GM18868 (cell line): ENCODE measurements at regions not wholly inside any gene's neighbourhood (a gene's known extent, or its start where the extent isn't known, plus 50 kb on each side); places are given as distances from the start of the nearest gene placed in this dataset.

Experiments used
- ATAC-seq: cut with Tn5 transposase; IDR thresholded peaks from one replicate; pipeline ENCODE4 v1.9.1; 2021; ENCODE audit warnings: mild to moderate bottlenecking, moderate library complexity; ENCODE audit not compliant: unreplicated experiment

- ATAC-seq = no peak
These were observed 125.0 kb upstream of the TBL1X start for GRCh38 chrX:9339603-9340491.

GRCh38 chrX:9340598-9341290 is 124.1 kb upstream of the TBL1X start:
- peak; percentile 56 for ATAC-seq

DNA sequence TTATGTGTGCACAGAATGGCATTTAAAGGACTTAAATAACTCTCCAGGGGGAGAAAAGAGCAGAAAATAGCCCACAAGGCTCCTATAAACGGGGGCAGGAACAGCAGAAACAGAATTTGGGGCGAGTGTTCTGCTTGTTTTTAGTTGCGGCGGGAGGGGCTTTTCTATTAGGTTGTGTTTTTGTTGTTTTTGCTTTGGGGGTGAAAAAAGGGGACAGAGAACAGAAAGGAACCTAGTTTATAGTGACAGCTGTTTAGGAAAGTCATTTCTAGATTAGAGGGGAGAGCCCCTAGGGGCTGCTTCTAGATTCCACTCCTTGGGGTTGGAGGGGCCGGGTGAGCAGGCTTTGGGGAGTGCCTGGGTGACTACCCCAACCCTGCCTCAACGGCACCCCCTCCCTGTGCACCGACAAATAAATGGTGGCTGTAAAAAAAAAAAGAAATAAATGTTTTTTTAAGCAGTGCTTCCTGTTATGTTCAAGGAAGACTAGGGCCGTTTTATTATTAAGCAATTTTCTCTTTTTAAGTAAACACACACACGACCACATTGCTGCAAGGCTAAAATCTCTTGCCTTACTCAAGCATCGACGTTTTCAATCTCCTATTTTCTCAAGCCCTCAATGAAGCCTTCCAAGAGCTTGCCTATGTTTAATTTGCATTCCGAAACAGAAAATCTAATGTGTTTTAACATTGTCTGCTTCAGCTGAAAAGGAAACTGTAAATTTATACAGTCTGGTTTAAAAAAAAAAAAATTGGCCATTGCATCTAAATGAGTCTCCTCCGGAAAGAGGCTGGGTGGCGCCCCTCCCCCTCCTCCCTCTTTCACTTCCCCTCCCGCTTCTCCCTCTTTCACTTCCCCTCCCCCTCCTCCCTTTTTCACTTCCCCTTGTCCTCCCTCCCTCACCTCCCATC is 123.3 kb upstream of the TBL1X start:
- peak; percentile 91 for ATAC-seq

GRCh38 chrX:9342561-9343051 is 122.3 kb upstream of the TBL1X start:
- no peak for ATAC-seq

- ATAC-seq = no peak
These were observed 120.9 kb upstream of the TBL1X start for GRCh38 chrX:9343971-9344370.

DNA sequence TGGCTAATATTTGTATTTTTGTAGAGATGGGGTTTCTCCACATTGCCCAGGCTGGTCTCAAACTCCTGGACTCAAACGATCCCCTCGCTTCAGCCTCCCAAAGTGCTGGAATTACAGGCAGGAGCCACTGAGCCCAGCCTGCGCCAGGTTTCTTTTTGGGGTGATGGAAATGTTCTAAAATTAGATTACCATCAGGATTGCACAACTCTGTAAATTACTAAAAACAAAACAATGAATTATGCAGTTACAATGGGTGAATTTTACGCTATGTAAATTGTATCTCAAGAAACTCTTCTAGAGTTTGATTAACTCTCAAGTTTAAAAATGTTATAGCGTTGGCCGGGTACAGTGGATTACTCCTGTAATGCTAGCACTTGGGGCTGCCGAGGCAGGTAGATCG is 118.9 kb upstream of the TBL1X start:
- no peak for ATAC-seq

DNA sequence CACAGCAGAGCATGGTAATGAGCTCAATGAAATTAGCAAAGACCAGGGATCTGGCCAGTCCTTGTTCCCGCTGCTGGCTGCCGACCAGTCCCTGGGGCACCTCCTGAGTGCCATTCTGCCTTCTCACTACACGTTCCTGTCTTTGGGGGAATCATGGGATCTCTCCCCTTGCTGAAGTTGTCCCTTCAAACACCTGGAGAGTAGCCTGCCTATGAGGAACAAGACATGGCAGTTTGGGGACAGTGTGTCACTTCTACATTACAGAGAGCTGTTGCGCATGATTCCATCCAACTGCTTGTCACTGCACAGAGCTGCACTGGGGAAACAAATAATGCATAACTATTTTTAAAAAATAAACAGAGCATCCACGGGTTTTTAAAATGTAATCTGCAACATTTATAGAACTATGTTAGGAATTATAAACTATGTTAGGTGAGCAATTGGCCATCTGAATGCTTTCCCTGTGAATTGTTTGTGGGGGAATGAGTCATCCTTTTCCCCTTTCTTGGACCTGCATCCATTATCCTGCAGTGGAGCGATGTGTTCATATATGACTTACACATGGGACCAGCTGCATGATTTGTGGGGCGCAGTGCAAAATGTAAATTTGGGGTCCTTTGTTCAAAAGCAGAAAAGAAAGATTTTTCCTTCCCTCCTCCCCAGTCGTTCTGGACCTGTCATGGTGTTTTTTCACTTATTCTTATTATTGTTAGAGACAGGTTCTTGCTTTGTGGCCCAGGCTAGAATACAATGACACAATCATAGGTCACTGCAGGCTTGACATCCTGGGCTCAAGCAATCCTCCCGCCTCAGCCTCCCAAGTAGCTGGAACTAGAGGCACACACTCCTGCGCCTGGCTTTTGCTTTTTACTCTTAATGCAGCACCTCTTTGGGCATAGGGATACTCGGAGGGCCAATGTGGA is 115.0 kb upstream of the TBL1X start:
- ATAC-seq = no peak

DNA sequence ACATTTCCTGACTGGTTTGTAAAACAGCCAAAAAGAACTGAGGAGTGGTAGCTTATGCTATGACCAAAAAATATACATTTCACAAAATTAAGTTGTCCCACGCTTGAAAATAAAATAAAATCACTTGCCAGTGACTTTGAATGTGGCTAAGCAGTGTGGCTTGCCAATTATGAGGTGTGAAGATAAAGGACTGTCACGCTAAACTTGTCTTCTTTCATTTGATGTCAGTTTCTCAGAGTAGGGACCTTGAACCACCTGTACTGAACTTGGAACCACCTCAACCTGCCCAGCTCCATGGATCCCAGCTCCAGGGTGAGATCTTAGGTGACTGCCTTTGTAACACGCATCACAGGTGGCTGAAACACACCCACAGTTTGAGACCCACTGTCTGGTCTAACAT is 113.7 kb upstream of the TBL1X start:
- ATAC-seq = no peak

GRCh38 chrX:9352243-9352642 is 112.6 kb upstream of the TBL1X start:
- peak; percentile 68 for ATAC-seq

DNA sequence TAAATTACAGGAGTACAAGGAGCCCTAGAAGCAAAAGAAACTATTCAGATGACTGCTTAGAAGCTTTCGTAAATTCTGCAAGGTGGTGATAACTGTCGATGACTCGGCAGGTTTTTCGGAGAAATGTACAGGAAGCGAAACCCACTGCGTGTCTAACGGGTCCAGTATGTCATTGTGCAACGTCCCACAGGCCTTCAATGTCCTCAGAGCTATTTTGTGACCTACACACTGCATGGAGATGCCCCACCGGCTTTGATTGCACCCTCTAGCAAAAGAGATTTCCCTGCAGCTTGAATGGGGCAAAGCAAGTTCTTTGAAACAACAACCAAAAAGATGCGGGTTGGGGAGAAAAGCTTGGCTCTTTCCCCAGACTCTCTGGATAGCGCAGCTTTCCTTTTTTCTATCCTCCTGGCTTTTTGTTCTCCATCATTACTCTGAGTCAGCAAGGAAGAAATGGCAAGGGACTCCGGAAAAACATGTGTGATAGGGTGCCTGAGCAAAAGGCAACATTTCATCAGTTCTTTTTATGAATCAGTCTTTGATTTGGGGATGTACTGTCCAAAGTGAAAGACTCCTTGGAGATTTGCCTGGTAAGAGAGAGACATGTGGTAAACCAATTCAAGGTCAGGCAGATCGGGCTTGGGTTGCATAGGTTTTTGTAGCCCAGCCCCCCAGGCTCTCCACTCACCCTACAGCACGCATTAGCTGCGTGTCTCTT is 112.0 kb upstream of the TBL1X start:
- peak; percentile 88 for ATAC-seq

DNA sequence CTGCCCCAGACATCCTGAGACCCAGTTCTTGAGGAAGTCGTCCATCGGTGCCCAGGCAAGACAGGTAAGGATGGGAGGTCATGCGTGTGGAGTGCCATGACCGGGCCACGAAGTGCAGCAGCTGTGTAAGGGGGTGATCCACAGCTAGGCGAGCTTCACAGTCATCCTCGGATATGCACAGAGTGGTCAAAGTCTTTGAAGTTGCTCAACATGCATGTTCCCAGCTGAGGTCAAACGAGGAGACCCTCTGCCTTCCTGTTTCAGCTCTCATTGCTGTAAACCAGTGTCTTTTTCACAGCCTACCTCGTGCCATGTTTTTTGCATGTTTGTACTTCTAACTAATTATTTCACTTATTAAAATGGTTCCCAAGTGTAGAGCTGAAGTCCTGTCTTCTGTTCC is 109.9 kb upstream of the TBL1X start:
- no peak for ATAC-seq

- ATAC-seq = no peak
These were observed 109.1 kb upstream of the TBL1X start for GRCh38 chrX:9355739-9356138.

- ATAC-seq = no peak
These were observed 108.0 kb upstream of the TBL1X start for GRCh38 chrX:9356846-9357245.

DNA sequence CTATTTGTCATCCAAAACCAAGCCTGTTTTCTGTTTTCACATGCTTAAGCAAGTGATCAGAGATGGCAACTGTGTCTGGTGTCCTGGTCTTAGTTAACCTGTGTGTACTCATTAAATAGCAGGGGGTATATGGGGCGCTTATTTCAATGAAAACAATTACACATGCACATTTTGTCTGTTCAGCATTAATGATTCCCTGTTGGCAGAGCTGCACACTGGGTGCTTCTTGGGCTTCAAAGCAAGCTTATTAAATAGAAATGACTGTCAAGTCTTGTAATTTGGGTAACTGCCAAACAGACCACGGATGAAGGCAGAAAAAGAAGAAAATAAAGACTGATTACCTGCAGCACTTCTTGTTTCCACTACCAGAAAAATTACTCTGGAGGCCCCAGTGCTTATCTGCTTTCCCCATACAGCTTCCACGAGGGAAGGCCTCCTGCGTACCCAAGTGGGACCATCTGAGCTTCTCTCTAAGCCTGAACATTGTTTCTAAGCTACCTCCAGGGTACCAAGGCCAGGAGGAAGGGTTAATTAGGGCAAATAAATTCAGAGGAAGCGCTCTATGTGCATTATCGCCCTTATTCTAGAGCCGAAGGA is 107.2 kb upstream of the TBL1X start:
- ATAC-seq = no peak

GRCh38 chrX:9362363-9362928 is 102.4 kb upstream of the TBL1X start:
- no peak for ATAC-seq

DNA sequence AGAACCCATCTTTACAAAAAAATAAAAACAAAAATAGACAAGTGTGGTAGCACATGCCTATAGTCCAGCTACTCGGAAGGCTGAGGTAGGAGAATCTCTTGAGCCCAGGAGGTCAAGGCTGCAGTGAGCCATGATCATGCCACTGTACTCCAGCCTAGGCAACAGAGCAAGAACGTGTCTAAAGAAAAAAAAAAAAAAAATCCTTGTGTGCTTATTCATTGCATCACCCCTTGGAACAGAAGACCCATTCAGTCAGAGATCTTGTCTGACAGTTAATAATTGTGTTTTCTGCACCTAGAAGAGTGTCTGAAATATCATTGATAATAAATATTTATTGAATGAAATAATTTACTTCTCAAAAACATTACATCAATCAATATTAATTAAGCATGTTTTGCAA is 97.4 kb upstream of the TBL1X start:
- ATAC-seq = no peak

- no peak for ATAC-seq
These were observed 96.6 kb upstream of the TBL1X start for GRCh38 chrX:9368262-9368661.

- ATAC-seq = peak; percentile 62
These were observed 95.0 kb upstream of the TBL1X start for GRCh38 chrX:9369802-9370291.
